SU-DHL-6 (cell line): ENCODE measurements at regions not wholly inside any gene's neighbourhood (a gene's known extent, or its start where the extent isn't known, plus 50 kb on each side); places are given as distances from the start of the nearest gene placed in this dataset.
A peak's percentile ranks its signal among the peaks of the same experiment; 100 is the strongest.

Source experiments
- H2AFZ ChIP-seq: fragments of 200-600 bp; sonication (generic); 2 replicates; pipeline ENCODE4 v1.6.1; 2014; ENCODE audit warnings: low read depth, mild to moderate bottlenecking, moderate library complexity, mixed read lengths, antibody characterized with exemption, low read length; ENCODE audit not compliant: severe bottlenecking
- H3F3A ChIP-seq: fragments of 200-600 bp; shearing (Covaris generic); 2 replicates; pipeline ENCODE4 v1.6.0; 2016; ENCODE audit warnings: antibody characterized with exemption, mild to moderate bottlenecking; ENCODE audit not compliant: insufficient read depth
- H3K27ac ChIP-seq: fragments of 200-600 bp; sonication (generic); 2 replicates; pipeline ENCODE4 v1.5.1; 2016; ENCODE audit warnings: low read depth, mild to moderate bottlenecking, low read length, moderate library complexity, mixed read lengths
- H3K27me3 ChIP-seq: fragments of 200-600 bp; sonication (generic), shearing (Covaris generic); 2 replicates; pipeline ENCODE4 v1.6.0; 2014; ENCODE audit warnings: mild to moderate bottlenecking, low read length
- H3K36me3 ChIP-seq: fragments of 200-600 bp; sonication (generic); 2 replicates; pipeline ENCODE4 v1.6.1; 2014; ENCODE audit warnings: mild to moderate bottlenecking, low read length, mixed read lengths
- H3K4me2 ChIP-seq: fragments of 300-600, 200-600 bp; shearing (Covaris generic), sonication (generic); 2 replicates; pipeline ENCODE4 v1.6.0; 2014; ENCODE audit warnings: low read length, low read depth, mild to moderate bottlenecking; ENCODE audit not compliant: poor library complexity, severe bottlenecking
- H3K4me3 ChIP-seq: fragments of 200-600 bp; sonication (generic); 2 replicates; pipeline ENCODE4 v1.5.1; 2014; ENCODE audit warnings: antibody characterized with exemption, low read length, mild to moderate bottlenecking, mixed read lengths; ENCODE audit not compliant: insufficient read depth, poor library complexity, severe bottlenecking
- H3K79me2 ChIP-seq: fragments of 200-600 bp; sonication (generic); 2 replicates; pipeline ENCODE4 v1.6.1; 2014; ENCODE audit warnings: mild to moderate bottlenecking, low read length, moderate library complexity; ENCODE audit not compliant: insufficient read depth
- H3K9ac ChIP-seq: fragments of 200-600 bp; sonication (generic); 2 replicates; pipeline ENCODE4 v1.7.0; 2014; ENCODE audit warnings: mild to moderate bottlenecking, low read length
- H3K9me2 ChIP-seq: fragments of 200-600 bp; sonication (generic); replicated peaks from 2 replicates; pipeline ENCODE4 v1.6.1; 2014; ENCODE audit warnings: low read length; ENCODE audit not compliant: insufficient read depth
- H3K9me3 ChIP-seq: fragments of 200-600 bp; sonication (generic); 2 replicates; pipeline ENCODE4 v1.6.1; 2014; ENCODE audit warnings: low read length, mixed read lengths; ENCODE audit not compliant: insufficient read depth
- H4K20me1 ChIP-seq: fragments of 200-600 bp; sonication (generic); 2 replicates; pipeline ENCODE4 v1.6.1; 2014; ENCODE audit warnings: low read depth, mild to moderate bottlenecking, antibody characterized with exemption, low read length, moderate library complexity, mixed read lengths
- CTCF ChIP-seq: fragments of 200-600 bp; sonication (generic); IDR thresholded peaks from one replicate; pipeline ENCODE4 v1.5.1; 2017; ENCODE audit warnings: antibody characterized with exemption, mild to moderate bottlenecking, low read length, moderate library complexity; ENCODE audit not compliant: insufficient read depth, poor library complexity, severe bottlenecking
- EZH2phosphoT487 ChIP-seq: fragments of 200-600 bp; sonication (generic), shearing (Covaris generic); conservative IDR thresholded peaks from 2 replicates; pipeline ENCODE4 v1.6.1; 2018; ENCODE audit warnings: mild to moderate bottlenecking, antibody characterized with exemption, low read length, moderate library complexity, mixed read lengths

DNA sequence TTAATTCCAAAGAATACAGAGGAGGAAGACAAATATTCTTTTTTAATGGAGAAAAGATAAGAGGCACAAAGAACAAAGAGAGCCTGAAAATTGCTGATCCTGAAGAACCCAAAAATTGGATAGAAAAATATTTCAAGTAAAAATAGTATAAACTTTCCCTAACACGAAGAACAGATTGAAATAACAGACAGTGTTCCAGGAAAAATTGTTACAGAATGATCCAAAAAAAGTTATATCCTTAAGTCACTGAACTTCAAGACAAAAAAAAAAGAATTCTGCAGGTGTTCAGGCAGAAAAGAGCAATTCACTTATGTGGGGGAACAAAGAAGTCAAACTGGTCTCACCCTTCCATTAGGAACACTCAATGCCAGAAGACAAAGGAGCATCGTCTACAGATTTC lies 160.2 kb downstream of the KLF12 start:
- no peak overlapping the region for H2AFZ ChIP-seq
- peak overlapping the region; percentile 96 for H3K27ac ChIP-seq
- H3K9ac ChIP-seq, result peak overlapping the region; percentile 51
- H3K27me3 ChIP-seq, result no peaks in the 10 kb centered on the region
- H3K4me2 ChIP-seq, result peak overlapping the region; percentile 73
- no peaks in the 10 kb centered on the region for H3K9me2 ChIP-seq
- H3K4me3 ChIP-seq, result peak overlapping the region; percentile 16
- peaks cover 30% of the 10 kb centered on the region; the same call in 1 of the 2 replicates for H3K79me2 ChIP-seq
- TF ChIP-seq EZH2phosphoT487 (no peak), CTCF (no peak)
- no peaks in the 10 kb centered on the region for H3K9me3 ChIP-seq
- H3K36me3 ChIP-seq, result 0 out of 2 replicates have a peak, but pooled peaks cover 5% of the 10 kb centered on the region
- H3F3A ChIP-seq, result peaks cover 37% of the 10 kb centered on the region
- H4K20me1 ChIP-seq, result no peaks in the 10 kb centered on the region

DNA sequence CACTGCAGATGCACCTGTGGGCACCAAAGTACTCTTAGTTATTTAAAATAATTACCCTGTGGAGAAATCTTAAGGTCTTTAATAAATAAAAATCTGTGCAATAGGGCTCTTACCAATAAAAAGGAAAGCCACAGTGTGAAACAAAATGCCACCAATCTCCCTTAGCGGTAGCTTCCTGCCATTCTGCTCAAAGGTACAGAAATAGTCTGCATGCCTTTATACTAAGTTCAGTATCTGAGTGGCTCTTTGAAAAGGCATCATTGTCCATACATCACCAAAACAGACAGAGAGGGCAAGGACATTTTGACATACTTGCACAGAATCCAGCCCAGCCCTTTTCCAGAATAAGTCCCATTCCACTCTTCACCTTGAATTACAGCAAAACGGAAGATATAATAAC lies 161.0 kb downstream of the KLF12 start:
- Histone ChIP-seq H2AFZ (peak overlapping the region; percentile 55), H3K9ac (peak overlapping the region; percentile 51), H3K9me3 (no peaks in the 10 kb centered on the region), H4K20me1 (no peaks in the 10 kb centered on the region), H3K27me3 (no peaks in the 10 kb centered on the region), H3K79me2 (peaks cover 30% of the 10 kb centered on the region; the same call in 1 of the 2 replicates), H3K9me2 (no peaks in the 10 kb centered on the region), H3F3A (peaks cover 46% of the 10 kb centered on the region), H3K4me3 (peak overlapping the region; percentile 37), H3K36me3 (0 out of 2 replicates have a peak, but pooled peaks cover 3% of the 10 kb centered on the region), H3K27ac (peak overlapping the region; percentile 96), H3K4me2 (peak overlapping the region; percentile 73)
- TF ChIP-seq CTCF (no peak), EZH2phosphoT487 (no peak)

DNA sequence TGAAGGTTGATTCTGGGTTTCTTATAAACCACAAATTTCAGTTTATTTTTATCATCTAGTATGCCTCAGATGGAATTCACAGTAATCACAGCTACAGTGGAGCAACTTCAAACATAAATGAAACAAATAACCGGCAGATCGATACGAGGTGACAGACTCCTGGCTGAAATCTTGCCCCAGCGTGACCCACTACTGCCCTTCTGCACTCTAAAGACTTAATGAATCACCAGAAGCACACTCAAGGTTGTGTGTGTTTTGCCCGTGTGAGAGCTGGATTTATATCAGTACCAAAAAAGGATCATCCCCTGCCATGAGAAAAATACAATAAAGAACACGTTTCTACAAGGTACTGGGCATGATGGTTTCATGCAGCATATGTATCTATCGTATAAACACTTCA lies 161.7 kb downstream of the KLF12 start:
- peak overlapping the region; percentile 51 for H3K9ac ChIP-seq
- peak overlapping the region; percentile 37 for H3K4me3 ChIP-seq
- H3K79me2 ChIP-seq, result peaks cover 30% of the 10 kb centered on the region; the same call in 1 of the 2 replicates
- H3F3A ChIP-seq, result peaks cover 52% of the 10 kb centered on the region
- H2AFZ ChIP-seq, result peak overlapping the region; percentile 55
- H3K27me3 ChIP-seq, result no peaks in the 10 kb centered on the region
- H4K20me1 ChIP-seq, result no peaks in the 10 kb centered on the region
- H3K9me3 ChIP-seq, result no peaks in the 10 kb centered on the region
- H3K36me3 ChIP-seq, result no peaks in the 10 kb centered on the region
- TF ChIP-seq EZH2phosphoT487 (no peak), CTCF (no peak)
- H3K4me2 ChIP-seq, result peak overlapping the region; percentile 73
- H3K9me2 ChIP-seq, result no peaks in the 10 kb centered on the region
- H3K27ac ChIP-seq, result peak overlapping the region; percentile 96
